Endodermal cell (in vitro differentiated cells): ENCODE measurements at regions not wholly inside any gene's neighbourhood (a gene's known extent, or its start where the extent isn't known, plus 50 kb on each side); places are given as distances from the start of the nearest gene placed in this dataset.

Experiments
- DNase-seq: peaks from one replicate; pipeline ENCODE4 v3.0.0-alpha.2; 2017
- H3K27ac ChIP-seq: 2 replicates; pipeline ENCODE4 v1.5.1; 2013; ENCODE audit warnings: mild to moderate bottlenecking, low read depth, low read length, moderate library complexity
- H3K27me3 ChIP-seq: 2 replicates; pipeline ENCODE4 v1.6.1; 2013; ENCODE audit warnings: mild to moderate bottlenecking, low read length, moderate library complexity; ENCODE audit not compliant: insufficient read depth, control insufficient read depth, poor library complexity, severe bottlenecking
- H3K36me3 ChIP-seq: 2 replicates; pipeline ENCODE4 v1.7.0; 2013; ENCODE audit warnings: mild to moderate bottlenecking, low read length, moderate library complexity; ENCODE audit not compliant: control insufficient read depth, insufficient read depth
- H3K4me1 ChIP-seq: one replicate; pipeline ENCODE4 v1.7.0; 2013; ENCODE audit warnings: low read length; ENCODE audit not compliant: control insufficient read depth, insufficient read depth
- H3K4me3 ChIP-seq: 2 replicates; pipeline ENCODE4 v1.5.1; 2013; ENCODE audit warnings: mild to moderate bottlenecking, low read length, moderate library complexity
- H3K9ac ChIP-seq: 2 replicates; pipeline ENCODE4 v1.6.1; 2013; ENCODE audit warnings: mild to moderate bottlenecking, low read length, moderate library complexity; ENCODE audit not compliant: poor library complexity, severe bottlenecking; ENCODE audit errors: extremely low read depth
- H3K9me3 ChIP-seq: 2 replicates; pipeline ENCODE4 v1.6.1; 2013; ENCODE audit warnings: mild to moderate bottlenecking, low read length, moderate library complexity; ENCODE audit not compliant: control insufficient read depth
- H3K27ac Mint-ChIP-seq: 2 replicates; pipeline ENCODE4 v1.8.0; 2020; ENCODE audit warnings: mixed read lengths
- H3K27me3 Mint-ChIP-seq: 2 replicates; pipeline ENCODE4 v1.8.0; 2021; ENCODE audit warnings: mild to moderate bottlenecking, mixed read lengths; ENCODE audit not compliant: insufficient read depth
- H3K36me3 Mint-ChIP-seq: 2 replicates; pipeline ENCODE4 v1.8.0; 2020; ENCODE audit warnings: low read depth, mixed read lengths
- H3K4me1 Mint-ChIP-seq: 2 replicates; pipeline ENCODE4 v1.8.0; 2020; ENCODE audit warnings: mixed read lengths
- H3K4me3 Mint-ChIP-seq: 2 replicates; pipeline ENCODE4 v1.8.0; 2020; ENCODE audit warnings: mild to moderate bottlenecking, moderate library complexity, mixed read lengths
- H3K9me3 Mint-ChIP-seq: 2 replicates; pipeline ENCODE4 v1.8.0; 2020; ENCODE audit warnings: mild to moderate bottlenecking, mixed read lengths
- CTCF ChIP-seq: fragments of 200-600 bp; sonication (generic); conservative IDR thresholded peaks from 2 replicates; pipeline ENCODE4 v1.5.0; 2021; ENCODE audit warnings: antibody characterized with exemption, mild to moderate bottlenecking
- WGBS, 2 experiments: methylation state at CpG; one replicate each; pipeline versions ENCODE4 v1.1.5 to v1.1.7; 2013; ENCODE audit warnings: missing lambda C conversion rate in 2 of 2, mixed read lengths in 1 of 2; ENCODE audit not compliant: insufficient coverage in 1 of 2, insufficient read length in 1 of 2; 5-methylcytosine and 5-hydroxymethylcytosine counted together

DNA sequence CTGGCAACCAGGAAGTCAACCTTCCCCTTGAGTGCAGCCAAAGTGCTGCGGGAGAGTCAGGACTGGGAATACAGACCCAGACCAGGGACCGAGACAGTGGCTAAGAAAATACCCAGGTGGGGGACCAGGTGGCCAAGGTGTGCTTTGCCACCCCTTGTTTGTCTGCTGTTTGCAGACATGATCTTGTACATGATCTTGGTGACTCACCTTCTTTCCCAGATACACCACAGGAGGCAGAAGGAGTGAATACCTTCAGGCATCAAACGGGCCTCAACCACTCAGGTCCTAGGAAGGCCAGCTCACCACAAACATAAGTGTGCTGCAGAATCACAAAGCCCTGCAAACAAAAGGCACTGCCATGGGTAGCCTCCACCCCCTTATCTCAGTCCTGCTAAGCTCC, 62.0 kb downstream of the CNGA2 start:
- Histone ChIP-seq H3K9ac (no peak overlapping the region), H3K4me1 (no peaks in the 10 kb centered on the region), H3K27me3 (no peaks in the 10 kb centered on the region), H3K27ac (no peak overlapping the region), H3K36me3 (no peaks in the 10 kb centered on the region), H3K9me3 (no peaks in the 10 kb centered on the region), H3K4me3 (no peak overlapping the region)
- DNase-seq, result no peak
- 90% methylated on average over 3 of the region's 3 CpGs; no CpG with 5 or more reads in 1 of the 2 experiments for WGBS, 2 experiments
- Mint-ChIP-seq H3K9me3 (peaks cover 78% of the 10 kb centered on the region), H3K36me3 (no peaks in the 10 kb centered on the region), H3K4me3 (no peak overlapping the region), H3K4me1 (no peaks in the 10 kb centered on the region), H3K27me3 (peaks cover 27% of the 10 kb centered on the region), H3K27ac (no peak overlapping the region)
- TF ChIP-seq CTCF, result no peak

DNA sequence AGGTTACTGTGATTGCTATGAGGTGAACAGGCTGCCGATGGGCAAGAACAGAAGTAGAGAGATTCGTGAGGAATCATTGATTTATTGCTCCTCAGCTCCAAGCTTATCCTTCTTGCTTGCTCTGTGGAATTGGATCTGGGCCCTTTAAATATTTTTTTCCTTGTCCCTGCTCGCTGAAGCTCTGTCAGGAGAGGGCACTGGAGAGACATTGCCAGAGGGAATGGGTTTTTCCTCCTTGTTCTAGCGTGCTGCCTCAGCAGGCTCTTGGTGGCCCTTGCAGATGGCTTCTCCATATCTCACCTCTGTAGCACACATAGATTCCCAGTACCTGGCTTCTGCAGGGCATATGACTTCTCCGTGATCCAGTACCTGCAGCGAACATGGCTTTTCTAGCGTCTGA, 67.4 kb downstream of the CNGA2 start:
- Mint-ChIP-seq H3K27me3 (peaks cover 2% of the 10 kb centered on the region), H3K36me3 (no peaks in the 10 kb centered on the region), H3K4me3 (no peak overlapping the region), H3K9me3 (peaks cover 63% of the 10 kb centered on the region), H3K4me1 (no peaks in the 10 kb centered on the region), H3K27ac (no peak overlapping the region)
- Histone ChIP-seq H3K9ac (no peak overlapping the region), H3K4me3 (no peak overlapping the region), H3K4me1 (no peaks in the 10 kb centered on the region), H3K36me3 (no peaks in the 10 kb centered on the region), H3K9me3 (no peaks in the 10 kb centered on the region), H3K27me3 (no peaks in the 10 kb centered on the region), H3K27ac (no peak overlapping the region)
- TF ChIP-seq CTCF, result peak; percentile 40
- whole genome bisulfite sequencing, 2 experiments, result 89% methylated on average over 7 of the region's 7 CpGs; no CpG with 5 or more reads in 1 of the 2 experiments
- DNase-seq, result no peak

DNA sequence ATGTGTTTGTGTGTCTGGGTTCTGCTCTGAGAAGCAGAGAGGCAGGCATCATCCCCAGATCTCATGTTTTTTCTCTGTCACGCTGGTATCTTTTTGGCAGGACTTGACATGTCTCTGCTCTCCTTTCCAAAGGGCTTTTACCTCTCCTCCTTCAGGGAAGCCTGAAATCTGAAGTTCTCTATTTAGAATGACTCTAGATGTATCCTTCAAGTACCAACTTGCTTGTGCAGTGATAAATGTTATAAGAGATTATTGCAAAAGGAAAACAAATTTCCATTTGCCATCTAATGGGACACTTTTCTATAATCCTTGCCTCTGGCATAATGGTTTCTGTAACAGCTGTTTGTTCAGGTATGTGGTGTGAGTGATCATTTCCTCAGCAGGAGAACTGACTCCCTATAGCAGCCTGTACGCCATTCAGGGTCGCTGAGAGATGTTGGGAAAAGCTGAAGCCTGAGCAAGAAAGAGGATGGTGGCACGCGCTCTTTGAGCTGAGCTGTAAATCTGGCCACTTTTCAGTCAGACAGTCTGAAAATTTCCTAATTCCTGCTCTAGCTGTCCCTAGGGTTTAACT, 72.5 kb downstream of the CNGA2 start:
- H3K9me3 Mint-ChIP-seq, result peaks cover 53% of the 10 kb centered on the region
- Histone ChIP-seq H3K9me3 (no peaks in the 10 kb centered on the region), H3K4me1 (no peaks in the 10 kb centered on the region), H3K36me3 (no peaks in the 10 kb centered on the region), H3K9ac (no peak overlapping the region), H3K27ac (no peak overlapping the region), H3K4me3 (no peak overlapping the region), H3K27me3 (no peaks in the 10 kb centered on the region)
- no peaks in the 10 kb centered on the region for H3K4me1 Mint-ChIP-seq
- no peaks in the 10 kb centered on the region for H3K27me3 Mint-ChIP-seq
- WGBS, 2 experiments, result 89% methylated on average over 5 of the region's 5 CpGs; no CpG with 5 or more reads in 1 of the 2 experiments
- no peak overlapping the region for H3K4me3 Mint-ChIP-seq
- no peak overlapping the region for H3K27ac Mint-ChIP-seq
- no peaks in the 10 kb centered on the region for H3K36me3 Mint-ChIP-seq
- DNase-seq, result no peak
- TF ChIP-seq CTCF, result no peak
